Natural killer cell (primary cell): ENCODE measurements at regions not wholly inside any gene's neighbourhood (a gene's known extent, or its start where the extent isn't known, plus 50 kb on each side); places are given as distances from the start of the nearest gene placed in this dataset.

Experiments used
- ATAC-seq, 3 donors: fragments of 150-1000 bp in 2 of 3; fragments of 200-7000 bp in 1 of 3; cut with Tn5 transposase; 1 replicate in 1 of 3; 2 replicates in 2 of 3; pipeline ENCODE4 v1.10.0; 2021; ENCODE audit warnings: mild to moderate bottlenecking in 2 of 3, moderate library complexity in 2 of 3
- DNase-seq, 2 donors: peaks; one replicate each; pipeline versions ENCODE4 v3.0.0 to v3.0.0-alpha.2; 2013 to 2021; ENCODE audit warnings: mixed read lengths in 1 of 2
- H3K27ac ChIP-seq: one replicate; pipeline ENCODE4 v1.5.1; 2013; ENCODE audit warnings: mild to moderate bottlenecking, low read length
- H3K27me3 ChIP-seq: one replicate; pipeline ENCODE4 v1.6.1; 2013; ENCODE audit warnings: low read length; ENCODE audit not compliant: control insufficient read depth, insufficient read depth
- H3K36me3 ChIP-seq: one replicate; pipeline ENCODE4 v1.6.1; 2013; ENCODE audit warnings: low read length; ENCODE audit not compliant: control insufficient read depth, insufficient read depth
- H3K4me1 ChIP-seq: one replicate; pipeline ENCODE4 v1.6.1; 2013; ENCODE audit warnings: low read length; ENCODE audit not compliant: control insufficient read depth, insufficient read depth
- H3K4me3 ChIP-seq: one replicate; pipeline ENCODE4 v1.5.1; 2013; ENCODE audit warnings: low read length
- H3K9me3 ChIP-seq: one replicate; pipeline ENCODE4 v1.6.1; 2013; ENCODE audit warnings: low read length; ENCODE audit not compliant: control insufficient read depth, insufficient read depth
- H3K27ac Mint-ChIP-seq, 2 donors: one replicate each; pipeline ENCODE4 v1.8.0; 2022; ENCODE audit warnings: mild to moderate bottlenecking in 2 of 2, mixed read lengths in 2 of 2, moderate library complexity in 1 of 2
- H3K27me3 Mint-ChIP-seq, 2 donors: one replicate each; pipeline ENCODE4 v1.8.0; 2022; ENCODE audit warnings: low read depth in 2 of 2, mixed read lengths in 2 of 2
- H3K36me3 Mint-ChIP-seq: one replicate; pipeline ENCODE4 v1.8.0; 2022; ENCODE audit warnings: mixed read lengths
- H3K4me1 Mint-ChIP-seq, 2 donors: one replicate each; pipeline ENCODE4 v1.8.0; 2022; ENCODE audit warnings: mixed read lengths in 2 of 2
- H3K4me3 Mint-ChIP-seq: one replicate; pipeline ENCODE4 v1.8.0; 2022; ENCODE audit warnings: mild to moderate bottlenecking, moderate library complexity, mixed read lengths
- H3K9me3 Mint-ChIP-seq, 2 donors: one replicate each; pipeline ENCODE4 v1.8.0; 2022; ENCODE audit warnings: mixed read lengths in 2 of 2
- WGBS: methylation state at CpG from one replicate; pipeline ENCODE4 v1.1.7; 2013; ENCODE audit warnings: missing lambda C conversion rate; ENCODE audit not compliant: insufficient coverage; 5-methylcytosine and 5-hydroxymethylcytosine counted together
- intact Hi-C: fragments of 100-400 bp; cut with micrococcal nuclease; formaldehyde crosslinking; loops from one replicate; pipeline ENCODE4 v1.14.2; 2022
- TF ChIP-seq, protein P1 (sequence below): fragments of 200-600 bp; IDR thresholded peaks from one replicate; pipeline ENCODE4 v1.8.0; 2022; ENCODE audit warnings: antibody characterized with exemption

DNA sequence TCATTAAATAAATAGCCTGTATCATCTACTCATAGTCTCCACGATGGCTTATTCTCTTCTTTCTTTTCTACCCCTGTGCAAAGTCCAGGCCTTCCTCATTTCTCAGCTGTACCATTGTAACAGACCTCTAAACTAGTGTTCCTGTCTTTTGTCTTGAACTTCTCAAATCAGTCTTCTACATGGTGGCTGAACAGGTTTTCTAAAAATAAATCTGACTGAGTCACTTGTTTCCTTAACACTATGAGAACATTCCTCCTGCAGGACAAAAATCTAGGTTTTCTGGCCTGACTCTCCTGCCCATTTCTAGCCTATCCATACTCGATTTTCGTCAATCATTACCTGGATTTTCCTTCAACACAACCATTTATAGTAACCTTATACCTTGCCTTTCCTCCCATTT lies 1080.8 kb upstream of the TENM4 start:
- Histone ChIP-seq H3K4me3 (no peak overlapping the region), H3K27ac (no peak overlapping the region), H3K36me3 (no peaks in the 10 kb centered on the region), H3K27me3 (no peaks in the 10 kb centered on the region), H3K9me3 (peaks cover 6% of the 10 kb centered on the region), H3K4me1 (no peaks in the 10 kb centered on the region)
- Mint-ChIP-seq H3K27me3 (no peaks in the 10 kb centered on the region), H3K9me3 (peaks cover 14 to 16% of the 10 kb centered on the region in 2 donors), H3K4me3 (no peak overlapping the region), H3K27ac (no peak overlapping the region), H3K4me1 (no peaks in the 10 kb centered on the region), H3K36me3 (peaks cover 6% of the 10 kb centered on the region)
- TF ChIP-seq, protein P1, sequence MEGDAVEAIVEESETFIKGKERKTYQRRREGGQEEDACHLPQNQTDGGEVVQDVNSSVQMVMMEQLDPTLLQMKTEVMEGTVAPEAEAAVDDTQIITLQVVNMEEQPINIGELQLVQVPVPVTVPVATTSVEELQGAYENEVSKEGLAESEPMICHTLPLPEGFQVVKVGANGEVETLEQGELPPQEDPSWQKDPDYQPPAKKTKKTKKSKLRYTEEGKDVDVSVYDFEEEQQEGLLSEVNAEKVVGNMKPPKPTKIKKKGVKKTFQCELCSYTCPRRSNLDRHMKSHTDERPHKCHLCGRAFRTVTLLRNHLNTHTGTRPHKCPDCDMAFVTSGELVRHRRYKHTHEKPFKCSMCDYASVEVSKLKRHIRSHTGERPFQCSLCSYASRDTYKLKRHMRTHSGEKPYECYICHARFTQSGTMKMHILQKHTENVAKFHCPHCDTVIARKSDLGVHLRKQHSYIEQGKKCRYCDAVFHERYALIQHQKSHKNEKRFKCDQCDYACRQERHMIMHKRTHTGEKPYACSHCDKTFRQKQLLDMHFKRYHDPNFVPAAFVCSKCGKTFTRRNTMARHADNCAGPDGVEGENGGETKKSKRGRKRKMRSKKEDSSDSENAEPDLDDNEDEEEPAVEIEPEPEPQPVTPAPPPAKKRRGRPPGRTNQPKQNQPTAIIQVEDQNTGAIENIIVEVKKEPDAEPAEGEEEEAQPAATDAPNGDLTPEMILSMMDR: no peak
- ATAC-seq (no peak), DNase-seq (no peak)
- intact Hi-C loops: no loop called here
- WGBS: 65% methylated on average over 3 of the region's 3 CpGs

DNA sequence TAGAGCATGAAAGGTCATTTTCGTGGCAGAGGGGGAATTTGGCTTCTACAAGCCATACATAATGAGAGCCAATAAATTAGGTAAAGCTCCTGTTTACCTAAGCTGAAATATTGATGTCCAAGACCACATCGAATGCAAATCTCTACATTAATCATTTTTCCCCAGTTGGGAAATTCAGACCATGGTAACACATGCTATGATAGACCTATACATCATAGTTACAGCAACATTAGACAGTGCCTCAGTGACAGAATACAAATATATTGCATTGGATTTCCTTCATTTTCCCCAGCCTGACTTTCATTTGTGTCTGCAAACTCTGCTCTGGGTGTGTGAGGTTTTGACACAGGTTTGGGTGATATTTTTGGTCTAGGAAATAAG lies 1079.7 kb upstream of the TENM4 start:
- Mint-ChIP-seq H3K9me3 (peaks cover 13 to 14% of the 10 kb centered on the region in 2 donors), H3K4me1 (no peaks in the 10 kb centered on the region), H3K4me3 (no peak overlapping the region), H3K27me3 (no peaks in the 10 kb centered on the region), H3K27ac (no peak overlapping the region), H3K36me3 (peaks cover 3% of the 10 kb centered on the region)
- ATAC-seq (no peak), DNase-seq (no peak)
- intact Hi-C loops: no loop called here
- TF ChIP-seq, protein P1: no peak
- H3K4me1 ChIP-seq: no peaks in the 10 kb centered on the region
- no peaks in the 10 kb centered on the region for H3K36me3 ChIP-seq
- no peak overlapping the region for H3K27ac ChIP-seq
- no peaks in the 10 kb centered on the region for H3K27me3 ChIP-seq
- no peak overlapping the region for H3K4me3 ChIP-seq
- 73% methylated on average over 1 of the region's 2 CpGs for WGBS
- peaks cover 6% of the 10 kb centered on the region for H3K9me3 ChIP-seq

DNA sequence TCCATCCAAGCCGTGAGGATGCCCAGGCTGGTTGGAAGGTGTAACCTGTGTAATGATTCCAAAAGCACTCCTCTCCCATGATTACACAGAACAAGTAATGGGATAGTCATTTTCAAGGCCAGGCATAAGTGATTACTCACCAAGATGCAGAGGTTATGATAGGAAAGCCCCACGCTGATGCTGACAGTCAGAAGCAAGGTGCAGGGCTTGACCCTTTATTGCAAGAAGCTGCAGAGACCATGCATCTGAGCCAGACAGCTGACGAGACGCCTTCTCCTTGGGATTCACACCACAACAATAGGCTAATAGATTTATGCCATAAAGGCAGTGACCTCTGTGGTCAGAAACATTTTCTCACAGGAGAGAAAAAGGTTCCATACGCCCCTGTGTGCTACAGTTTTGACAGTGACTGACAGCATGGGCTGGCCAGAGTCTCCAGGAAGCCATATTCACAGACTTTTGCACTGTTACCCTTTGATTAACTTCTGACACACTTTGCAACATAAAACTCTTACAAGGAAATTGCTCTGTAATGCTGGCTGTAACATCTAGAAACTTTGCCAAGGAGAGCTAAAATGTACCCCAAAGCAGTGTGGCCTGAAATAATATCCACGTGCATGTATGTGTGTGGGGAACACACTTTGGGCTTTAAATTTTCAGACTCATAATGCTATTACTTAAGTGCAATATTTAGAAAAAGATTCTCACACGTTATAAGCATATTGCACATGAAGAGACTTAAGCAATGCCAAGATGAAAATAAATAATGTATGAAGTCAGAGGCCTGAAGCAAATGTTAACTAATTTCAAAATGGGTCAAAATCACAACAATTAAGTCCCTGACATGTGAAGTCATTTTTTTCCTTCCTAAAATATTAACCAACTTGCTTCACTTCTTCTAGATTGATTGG lies 1079.0 kb upstream of the TENM4 start:
- Histone ChIP-seq H3K27me3 (no peaks in the 10 kb centered on the region), H3K9me3 (peaks cover 6% of the 10 kb centered on the region), H3K36me3 (no peaks in the 10 kb centered on the region), H3K4me3 (no peak overlapping the region), H3K27ac (no peak overlapping the region), H3K4me1 (no peaks in the 10 kb centered on the region)
- WGBS: 61% methylated on average over 4 of the region's 7 CpGs
- ATAC-seq (no peak), DNase-seq (no peak)
- H3K9me3 Mint-ChIP-seq: peaks cover 11% of the 10 kb centered on the region in 2 donors
- intact Hi-C loops: no loop called here
- no peaks in the 10 kb centered on the region for H3K36me3 Mint-ChIP-seq
- TF ChIP-seq, protein P1: no peak
- H3K4me3 Mint-ChIP-seq: no peak overlapping the region
- H3K4me1 Mint-ChIP-seq: no peaks in the 10 kb centered on the region
- H3K27me3 Mint-ChIP-seq: no peaks in the 10 kb centered on the region
- no peak overlapping the region for H3K27ac Mint-ChIP-seq

DNA sequence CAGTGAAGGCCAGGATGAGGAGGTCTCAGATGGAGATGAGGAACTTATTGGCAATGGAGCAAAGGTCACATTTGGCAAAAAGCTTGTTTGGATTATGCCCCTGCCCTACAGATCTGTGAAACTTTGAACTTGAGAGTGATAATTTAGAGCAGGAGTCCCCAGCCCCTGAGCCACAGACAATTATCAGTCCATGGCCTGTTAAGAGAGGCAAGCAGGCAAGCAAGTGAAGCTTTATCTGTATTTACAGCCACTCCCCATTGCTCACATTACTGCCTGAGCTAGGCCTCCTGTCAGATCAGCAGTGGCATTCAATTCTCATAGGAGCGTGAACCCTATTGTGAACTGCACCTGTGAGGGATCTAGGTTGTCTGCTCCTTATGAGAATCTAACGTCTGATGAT lies 1076.9 kb upstream of the TENM4 start:
- TF ChIP-seq, protein P1: no peak
- H3K36me3 Mint-ChIP-seq: peaks cover 6% of the 10 kb centered on the region
- DNase-seq: no peak

More for the DNA sequence above, 1076.9 kb upstream of the TENM4 start:
- no peak overlapping the region for H3K27ac ChIP-seq
- WGBS: 83% methylated on average over 2 of the region's 2 CpGs
- no peaks in the 10 kb centered on the region for H3K4me1 Mint-ChIP-seq
- intact Hi-C loops: no loop called here
- no peak overlapping the region for H3K4me3 Mint-ChIP-seq
- peaks cover 17% of the 10 kb centered on the region in 2 donors for H3K9me3 Mint-ChIP-seq
- no peaks in the 10 kb centered on the region for H3K36me3 ChIP-seq
- no peaks in the 10 kb centered on the region for H3K4me1 ChIP-seq
- peaks cover 6% of the 10 kb centered on the region for H3K9me3 ChIP-seq
- H3K27me3 Mint-ChIP-seq: no peaks in the 10 kb centered on the region
- H3K4me3 ChIP-seq: no peak overlapping the region
- H3K27me3 ChIP-seq: no peaks in the 10 kb centered on the region
- H3K27ac Mint-ChIP-seq: no peak overlapping the region
- no peak for ATAC-seq
